ENCODE measurements at regions not wholly inside any gene's neighbourhood (a gene's known extent, or its start where the extent isn't known, plus 50 kb on each side); places are given as distances from the start of the nearest gene placed in this dataset.
"Not testable (repeated sequence)": the region's sequence is repeated elsewhere in the genome, so short reads cannot be mapped to it uniquely, and the experiment has no call there.

- not testable (repeated sequence) for H3K27ac ChIP-seq (ENCODE audit: low read depth in 1 of 2, low read length in 2 of 2); H3K4me3 ChIP-seq (ENCODE audit: low read depth in 1 of 3, low read length in 3 of 3); H3K36me3 ChIP-seq (ENCODE audit: control insufficient read depth in 4 of 4, insufficient read depth in 3 of 4, low read depth in 1 of 4, low read length in 3 of 4); H3K9me3 ChIP-seq (ENCODE audit: control insufficient read depth in 4 of 4, low read length in 3 of 4); H3K4me1 ChIP-seq (ENCODE audit: control insufficient read depth in 4 of 4, insufficient read depth in 4 of 4, low read length in 3 of 4); H3K9ac ChIP-seq (ENCODE audit: low read depth in 1 of 2, low read length in 2 of 2); H3K27me3 ChIP-seq (ENCODE audit: control insufficient read depth in 4 of 4, insufficient read depth in 4 of 4, low read length in 3 of 4); DNase-seq (ENCODE audit: low spot score)
- 87% methylated on average over 8 of the region's 8 CpGs for WGBS
Observed at GRCh38 chr13:88036205-88036604, 365.0 kb downstream of the SLITRK5 start.

GRCh38 chr13:88042489-88042888 is 371.3 kb downstream of the SLITRK5 start:
- DNase-seq (ENCODE audit: low spot score) = no peak
- Histone ChIP-seq H3K9me3 (ENCODE audit: control insufficient read depth in 4 of 4, low read length in 3 of 4) (no peaks in the 10 kb centered on the region), H3K9ac (ENCODE audit: low read depth in 1 of 2, low read length in 2 of 2) (no peak overlapping the region), H3K4me3 (ENCODE audit: low read depth in 1 of 3, low read length in 3 of 3) (no peak overlapping the region), H3K27ac (ENCODE audit: low read depth in 1 of 2, low read length in 2 of 2) (no peak overlapping the region), H3K27me3 (ENCODE audit: control insufficient read depth in 4 of 4, insufficient read depth in 4 of 4, low read length in 3 of 4) (no peaks in the 10 kb centered on the region), H3K4me1 (ENCODE audit: control insufficient read depth in 4 of 4, insufficient read depth in 4 of 4, low read length in 3 of 4) (no peaks in the 10 kb centered on the region), H3K36me3 (ENCODE audit: control insufficient read depth in 4 of 4, insufficient read depth in 3 of 4, low read depth in 1 of 4, low read length in 3 of 4) (no peaks in the 10 kb centered on the region)
- 73% methylated on average over 1 of the region's 1 CpG for WGBS
- TF ChIP-seq CTCF (IDR thresholded peaks at IDR 0.05; ENCODE audit: low read depth, low read length, missing input control) (no peak), GABPA (IDR thresholded peaks at IDR 0.05 in 1 of 2, conservative IDR thresholded peaks at IDR 0.05 in 1 of 2) (no peak), JUND (IDR thresholded peaks at IDR 0.05) (no peak)

- Histone ChIP-seq H3K27me3 (ENCODE audit: control insufficient read depth in 4 of 4, insufficient read depth in 4 of 4, low read length in 3 of 4) (no peaks in the 10 kb centered on the region), H3K9ac (ENCODE audit: low read depth in 1 of 2, low read length in 2 of 2) (no peak overlapping the region), H3K27ac (ENCODE audit: low read depth in 1 of 2, low read length in 2 of 2) (no peak overlapping the region), H3K36me3 (ENCODE audit: control insufficient read depth in 4 of 4, insufficient read depth in 3 of 4, low read depth in 1 of 4, low read length in 3 of 4) (no peaks in the 10 kb centered on the region), H3K4me3 (ENCODE audit: low read depth in 1 of 3, low read length in 3 of 3) (no peak overlapping the region), H3K9me3 (ENCODE audit: control insufficient read depth in 4 of 4, low read length in 3 of 4) (peaks cover 2 to 6% (median 5%) of the 10 kb centered on the region in 4 donors), H3K4me1 (ENCODE audit: control insufficient read depth in 4 of 4, insufficient read depth in 4 of 4, low read length in 3 of 4) (no peaks in the 10 kb centered on the region)
- DNase-seq (ENCODE audit: low spot score) = no peak
- 72% methylated on average over 8 of the region's 8 CpGs for WGBS
- TF ChIP-seq FOXA2 (IDR thresholded peaks at IDR 0.05) (no peak), NR2F2 (IDR thresholded peaks at IDR 0.05) (no peak), JUND (IDR thresholded peaks at IDR 0.05) (no peak), TAF1 (conservative IDR thresholded peaks at IDR 0.05) (no peak), ZBTB33 (IDR thresholded peaks at IDR 0.05) (no peak), ATF3 (IDR thresholded peaks at IDR 0.05) (no peak), HNF4A (conservative IDR thresholded peaks at IDR 0.05) (no peak), GABPA (IDR thresholded peaks at IDR 0.05 in 1 of 2, conservative IDR thresholded peaks at IDR 0.05 in 1 of 2) (no peak), SP1 (IDR thresholded peaks at IDR 0.05) (no peak), RXRA (IDR thresholded peaks at IDR 0.05) (no peak), YY1 (IDR thresholded peaks at IDR 0.05) (no peak), EGR1 (IDR thresholded peaks at IDR 0.05; ENCODE audit: low read depth in 2 of 2) (no peak), MAX (IDR thresholded peaks at IDR 0.05) (no peak), HNF4G (IDR thresholded peaks at IDR 0.05) (no peak)
Observed at GRCh38 chr13:88051746-88052482, 380.7 kb downstream of the SLITRK5 start.

Measured in liver (tissue), 8 donors.